Esophagus (tissue), 2 donors: ENCODE measurements at regions not wholly inside any gene's neighbourhood (a gene's known extent, or its start where the extent isn't known, plus 50 kb on each side); places are given as distances from the start of the nearest gene placed in this dataset.

ENCODE experiments used
- H3K27ac ChIP-seq, 2 donors: one replicate each; pipeline ENCODE4 v1.5.1; 2013; ENCODE audit warnings: low read depth in 2 of 2, mild to moderate bottlenecking in 2 of 2, inconsistent platforms in 1 of 2, low read length in 1 of 2, moderate library complexity in 1 of 2
- H3K27me3 ChIP-seq, 2 donors: one replicate each; pipeline ENCODE4 v1.6.1; 2013; ENCODE audit warnings: low read length in 2 of 2, control low read depth in 1 of 2, mild to moderate bottlenecking in 1 of 2; ENCODE audit not compliant: insufficient read depth in 2 of 2, control insufficient read depth in 1 of 2
- H3K36me3 ChIP-seq, 2 donors: one replicate each; pipeline ENCODE4 v1.6.1; 2013; ENCODE audit warnings: low read length in 1 of 2; ENCODE audit not compliant: control insufficient read depth in 2 of 2, insufficient read depth in 2 of 2
- H3K4me1 ChIP-seq, 2 donors: one replicate each; pipeline ENCODE4 v1.6.1; 2013; ENCODE audit warnings: low read length in 1 of 2; ENCODE audit not compliant: control insufficient read depth in 2 of 2, insufficient read depth in 2 of 2
- H3K4me3 ChIP-seq, 2 donors: one replicate each; pipeline ENCODE4 v1.5.1; 2013; ENCODE audit warnings: low read length in 2 of 2, mild to moderate bottlenecking in 2 of 2, low read depth in 1 of 2, moderate library complexity in 1 of 2
- H3K9me3 ChIP-seq, 2 donors: one replicate each; pipeline ENCODE4 v1.6.1; 2013; ENCODE audit warnings: mild to moderate bottlenecking in 2 of 2, low read depth in 1 of 2, low read length in 1 of 2, moderate library complexity in 1 of 2; ENCODE audit not compliant: control insufficient read depth in 2 of 2, insufficient read depth in 1 of 2
- WGBS, 2 donors: extraction: QIAGEN DNeasy Blood & Tissue Kit; methylation state at CpG; one replicate each; pipeline ENCODE4 v1.1.7; 2013; 5-methylcytosine and 5-hydroxymethylcytosine counted together
- donor health status: healthy with polysubstance abuse.
- donor health status: Bipolar disorder and iron deficiency.

- Histone ChIP-seq H3K4me1 (no peaks in the 10 kb centered on the region), H3K36me3 (no peaks in the 10 kb centered on the region), H3K27ac (no peak overlapping the region), H3K4me3 (no peak overlapping the region), H3K9me3 (no peaks in the 10 kb centered on the region), H3K27me3 (no peaks in the 10 kb centered on the region)
- 60 to 74% methylated on average over 11 of the region's 11 CpGs for WGBS, 2 donors
Measured at GRCh38 chr12:58087423-58088127, 146.2 kb downstream of the ATP23 start.

GRCh38 chr12:58089588-58089987 is 148.2 kb downstream of the ATP23 start:
- peaks cover 0 to 2% of the 10 kb centered on the region in 2 donors for H3K4me1 ChIP-seq
- WGBS, 2 donors, result 48 to 50% methylated on average over 3 of the region's 3 CpGs

GRCh38 chr12:58090685-58091084 is 149.3 kb downstream of the ATP23 start:
- no peak overlapping the region for H3K4me3 ChIP-seq
- WGBS, 2 donors, result 67 to 77% methylated on average over 5 of the region's 5 CpGs
- H3K27ac ChIP-seq, result no peak overlapping the region

More at GRCh38 chr12:58089588-58089987, 148.2 kb downstream of the ATP23 start:
- no peaks in the 10 kb centered on the region for H3K36me3 ChIP-seq
- no peaks in the 10 kb centered on the region for H3K27me3 ChIP-seq
- no peaks in the 10 kb centered on the region for H3K9me3 ChIP-seq
- H3K27ac ChIP-seq, result no peak overlapping the region
- no peak overlapping the region for H3K4me3 ChIP-seq

GRCh38 chr12:58095002-58095401 is 153.6 kb downstream of the ATP23 start:
- Histone ChIP-seq H3K4me1 (peaks cover 0 to 2% of the 10 kb centered on the region in 2 donors), H3K27me3 (no peaks in the 10 kb centered on the region), H3K27ac (no peak overlapping the region), H3K4me3 (no peak overlapping the region), H3K36me3 (no peaks in the 10 kb centered on the region), H3K9me3 (no peaks in the 10 kb centered on the region)
- 48 to 60% methylated on average over 1 of the region's 1 CpG for WGBS, 2 donors

More at GRCh38 chr12:58090685-58091084, 149.3 kb downstream of the ATP23 start:
- H3K9me3 ChIP-seq, result no peaks in the 10 kb centered on the region
- no peaks in the 10 kb centered on the region for H3K27me3 ChIP-seq
- peaks cover 0 to 2% of the 10 kb centered on the region in 2 donors for H3K4me1 ChIP-seq
- no peaks in the 10 kb centered on the region for H3K36me3 ChIP-seq

GRCh38 chr12:58097741-58098140 is 156.4 kb downstream of the ATP23 start:
- no peaks in the 10 kb centered on the region for H3K36me3 ChIP-seq
- H3K4me3 ChIP-seq, result no peak overlapping the region
- WGBS, 2 donors, result 84 to 91% methylated on average over 3 of the region's 3 CpGs
- peaks cover 0 to 2% of the 10 kb centered on the region in 2 donors for H3K4me1 ChIP-seq
- no peaks in the 10 kb centered on the region for H3K9me3 ChIP-seq
- no peak overlapping the region for H3K27ac ChIP-seq
- no peaks in the 10 kb centered on the region for H3K27me3 ChIP-seq

GRCh38 chr12:58099476-58099875 is 158.1 kb downstream of the ATP23 start:
- no peaks in the 10 kb centered on the region for H3K27me3 ChIP-seq
- no peak overlapping the region for H3K4me3 ChIP-seq

GRCh38 chr12:58104351-58104755 is 163.0 kb downstream of the ATP23 start:
- 54 to 65% methylated on average over 4 of the region's 4 CpGs for WGBS, 2 donors

More at GRCh38 chr12:58099476-58099875, 158.1 kb downstream of the ATP23 start:
- WGBS, 2 donors, result 79 to 81% methylated on average over 4 of the region's 4 CpGs
- H3K9me3 ChIP-seq, result no peaks in the 10 kb centered on the region
- no peak overlapping the region for H3K27ac ChIP-seq
- peaks cover 0 to under 1% of the 10 kb centered on the region in 2 donors for H3K4me1 ChIP-seq
- H3K36me3 ChIP-seq, result no peaks in the 10 kb centered on the region

GRCh38 chr12:58105225-58106119 is 164.1 kb downstream of the ATP23 start:
- no peak overlapping the region for H3K27ac ChIP-seq
- no peak overlapping the region for H3K4me3 ChIP-seq
- H3K4me1 ChIP-seq, result no peaks in the 10 kb centered on the region
- WGBS, 2 donors, result 94 to 95% methylated on average over 10 of the region's 10 CpGs
- no peaks in the 10 kb centered on the region for H3K9me3 ChIP-seq
- no peaks in the 10 kb centered on the region for H3K36me3 ChIP-seq
- H3K27me3 ChIP-seq, result no peaks in the 10 kb centered on the region

More at GRCh38 chr12:58104351-58104755, 163.0 kb downstream of the ATP23 start:
- Histone ChIP-seq H3K27ac (no peak overlapping the region), H3K4me1 (no peaks in the 10 kb centered on the region), H3K27me3 (no peaks in the 10 kb centered on the region), H3K4me3 (no peak overlapping the region), H3K36me3 (no peaks in the 10 kb centered on the region), H3K9me3 (no peaks in the 10 kb centered on the region)

- H3K9me3 ChIP-seq, result no peaks in the 10 kb centered on the region
- no peaks in the 10 kb centered on the region for H3K27me3 ChIP-seq
- no peak overlapping the region for H3K27ac ChIP-seq
- no peak overlapping the region for H3K4me3 ChIP-seq
- no peaks in the 10 kb centered on the region for H3K36me3 ChIP-seq
- no peaks in the 10 kb centered on the region for H3K4me1 ChIP-seq
- WGBS, 2 donors, result 83 to 90% methylated on average over 3 of the region's 3 CpGs
Measured at GRCh38 chr12:58106195-58106594, 164.8 kb downstream of the ATP23 start.
